GM10266 (cell line): ENCODE measurements at regions not wholly inside any gene's neighbourhood (a gene's known extent, or its start where the extent isn't known, plus 50 kb on each side); places are given as distances from the start of the nearest gene placed in this dataset.

ENCODE experiments used
- DNase-seq: peaks from one replicate; pipeline ENCODE4 v3.0.0; 2012; ENCODE audit errors: extremely low spot score
- TF ChIP-seq, protein P1 (sequence below): IDR thresholded peaks from 2 replicates; pipeline ENCODE4 v1.5.1; 2012; ENCODE audit warnings: mild to moderate bottlenecking, low read depth; ENCODE audit not compliant: control insufficient read depth, insufficient read depth; ENCODE audit errors: missing control alignments

DNA sequence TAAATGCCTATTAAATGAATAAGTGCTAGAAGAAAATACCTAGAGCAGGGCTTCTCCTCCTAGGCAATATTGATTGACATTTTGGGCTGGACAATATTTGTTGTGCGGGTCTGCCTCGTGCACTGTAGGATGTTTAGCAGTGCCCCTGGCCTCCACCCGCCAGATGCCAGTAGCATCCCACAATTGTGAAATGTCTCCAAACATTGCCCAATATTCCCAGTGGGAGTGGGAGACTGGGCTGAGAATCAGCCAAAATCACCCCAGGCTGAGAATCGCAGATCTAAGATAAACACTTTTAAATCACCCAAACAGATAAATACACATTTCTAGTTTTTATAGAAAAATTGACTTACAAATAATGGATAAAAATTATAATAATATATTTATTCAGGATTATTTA is 916.2 kb upstream of the LCORL start:
- TF ChIP-seq, protein P1, sequence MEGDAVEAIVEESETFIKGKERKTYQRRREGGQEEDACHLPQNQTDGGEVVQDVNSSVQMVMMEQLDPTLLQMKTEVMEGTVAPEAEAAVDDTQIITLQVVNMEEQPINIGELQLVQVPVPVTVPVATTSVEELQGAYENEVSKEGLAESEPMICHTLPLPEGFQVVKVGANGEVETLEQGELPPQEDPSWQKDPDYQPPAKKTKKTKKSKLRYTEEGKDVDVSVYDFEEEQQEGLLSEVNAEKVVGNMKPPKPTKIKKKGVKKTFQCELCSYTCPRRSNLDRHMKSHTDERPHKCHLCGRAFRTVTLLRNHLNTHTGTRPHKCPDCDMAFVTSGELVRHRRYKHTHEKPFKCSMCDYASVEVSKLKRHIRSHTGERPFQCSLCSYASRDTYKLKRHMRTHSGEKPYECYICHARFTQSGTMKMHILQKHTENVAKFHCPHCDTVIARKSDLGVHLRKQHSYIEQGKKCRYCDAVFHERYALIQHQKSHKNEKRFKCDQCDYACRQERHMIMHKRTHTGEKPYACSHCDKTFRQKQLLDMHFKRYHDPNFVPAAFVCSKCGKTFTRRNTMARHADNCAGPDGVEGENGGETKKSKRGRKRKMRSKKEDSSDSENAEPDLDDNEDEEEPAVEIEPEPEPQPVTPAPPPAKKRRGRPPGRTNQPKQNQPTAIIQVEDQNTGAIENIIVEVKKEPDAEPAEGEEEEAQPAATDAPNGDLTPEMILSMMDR: no peak
- DNase-seq: no peak

DNA sequence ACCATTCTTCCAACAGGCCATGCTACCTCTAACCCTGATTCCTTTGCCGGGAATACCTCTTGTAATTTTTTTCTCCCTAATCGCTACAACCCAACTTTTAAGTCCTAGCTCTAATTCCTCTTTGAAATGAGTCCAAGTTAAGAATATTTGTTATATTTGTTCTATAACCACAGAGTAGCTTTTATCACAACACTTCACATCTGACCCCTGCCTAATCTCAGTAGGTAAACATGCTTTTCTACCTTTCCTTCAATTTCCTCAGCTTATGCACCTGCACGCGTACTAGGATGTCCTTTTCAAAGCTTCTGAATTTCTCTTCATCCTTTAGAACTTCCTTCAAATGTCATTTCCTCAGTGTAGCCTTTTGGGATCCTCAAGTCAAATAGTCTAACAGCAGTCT is 915.5 kb upstream of the LCORL start:
- TF ChIP-seq, protein P1: no peak
- DNase-seq: no peak

DNA sequence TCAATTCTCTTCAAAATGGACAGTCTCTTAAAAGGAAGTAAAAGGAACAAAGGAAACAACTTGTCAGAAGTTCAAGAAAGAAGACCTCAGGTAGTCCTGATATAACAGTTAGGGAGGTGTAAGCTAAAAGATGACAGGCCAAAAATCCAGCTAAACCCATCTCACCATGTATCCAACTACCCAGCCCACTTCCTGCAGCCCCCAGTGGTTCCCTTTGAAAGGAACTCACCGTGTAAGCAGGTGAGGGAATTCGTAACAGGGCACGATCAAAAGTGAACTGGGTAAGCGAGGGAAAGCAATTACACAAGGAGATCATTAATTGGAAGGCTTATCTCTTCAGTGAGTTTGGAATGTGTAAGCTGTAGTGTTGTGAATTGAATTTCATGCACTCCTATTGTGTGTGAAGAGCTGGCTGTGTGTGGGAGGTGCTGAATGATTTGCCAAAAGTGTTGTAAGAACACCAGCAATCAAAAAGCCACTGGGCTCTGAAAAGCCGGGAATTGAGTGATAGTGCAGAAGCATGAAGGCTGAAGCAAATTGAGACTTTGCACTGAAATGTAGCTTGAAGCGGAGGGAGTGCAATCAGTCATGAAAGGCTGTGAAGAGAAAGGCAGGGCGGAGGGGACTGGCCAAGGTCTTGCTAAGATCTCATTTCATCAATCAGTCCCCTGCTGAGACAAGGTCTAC is 914.2 kb upstream of the LCORL start:
- TF ChIP-seq, protein P1: no peak
- no peak for DNase-seq

DNA sequence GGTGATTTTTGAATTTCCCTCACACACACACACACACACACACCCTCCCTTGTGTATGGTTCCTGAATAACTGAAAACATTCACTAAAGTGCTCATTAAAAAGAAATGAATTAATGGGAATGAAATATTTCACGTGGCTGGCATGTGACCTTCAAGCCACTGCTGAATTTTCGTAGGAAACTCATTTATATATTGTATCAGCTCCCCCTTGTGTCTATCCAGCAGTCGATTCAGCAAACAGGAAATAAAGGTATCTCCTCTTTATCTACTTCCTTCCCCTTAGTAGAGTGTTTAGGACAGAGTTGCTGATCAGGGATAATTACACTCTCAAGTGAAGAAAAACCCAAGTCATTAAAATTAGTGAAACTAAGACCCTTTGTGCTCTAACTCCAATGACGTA is 912.6 kb upstream of the LCORL start:
- no peak for DNase-seq
- TF ChIP-seq, protein P1: no peak

DNA sequence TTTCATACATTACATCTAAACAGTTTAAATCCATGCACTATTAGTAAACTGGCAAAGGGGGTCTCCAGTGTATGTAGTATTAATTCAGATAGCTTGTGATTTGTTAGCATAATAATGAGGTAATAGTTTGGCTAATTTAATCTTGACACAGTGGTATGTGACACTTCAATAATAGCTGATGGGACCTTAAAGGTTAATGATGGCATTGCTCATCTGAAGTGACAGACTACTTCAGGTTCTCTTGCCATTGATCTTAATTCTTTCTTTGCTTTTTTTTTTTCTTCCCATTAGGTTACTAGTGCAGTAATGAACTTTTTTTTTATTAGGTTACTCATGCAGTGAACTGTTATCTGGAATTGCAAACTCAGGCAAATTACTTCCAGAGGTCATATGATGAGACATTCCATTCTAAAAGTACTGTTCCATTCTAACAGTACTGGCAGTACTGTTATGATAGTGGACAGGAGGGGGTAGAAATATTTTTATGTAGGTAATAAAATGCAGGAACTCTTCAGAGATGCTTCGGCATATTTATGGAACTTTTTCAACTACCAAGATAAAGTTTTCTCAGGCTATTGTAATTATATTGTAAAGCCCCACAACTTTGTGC is 911.3 kb upstream of the LCORL start:
- no peak for DNase-seq
- TF ChIP-seq, protein P1: no peak

DNA sequence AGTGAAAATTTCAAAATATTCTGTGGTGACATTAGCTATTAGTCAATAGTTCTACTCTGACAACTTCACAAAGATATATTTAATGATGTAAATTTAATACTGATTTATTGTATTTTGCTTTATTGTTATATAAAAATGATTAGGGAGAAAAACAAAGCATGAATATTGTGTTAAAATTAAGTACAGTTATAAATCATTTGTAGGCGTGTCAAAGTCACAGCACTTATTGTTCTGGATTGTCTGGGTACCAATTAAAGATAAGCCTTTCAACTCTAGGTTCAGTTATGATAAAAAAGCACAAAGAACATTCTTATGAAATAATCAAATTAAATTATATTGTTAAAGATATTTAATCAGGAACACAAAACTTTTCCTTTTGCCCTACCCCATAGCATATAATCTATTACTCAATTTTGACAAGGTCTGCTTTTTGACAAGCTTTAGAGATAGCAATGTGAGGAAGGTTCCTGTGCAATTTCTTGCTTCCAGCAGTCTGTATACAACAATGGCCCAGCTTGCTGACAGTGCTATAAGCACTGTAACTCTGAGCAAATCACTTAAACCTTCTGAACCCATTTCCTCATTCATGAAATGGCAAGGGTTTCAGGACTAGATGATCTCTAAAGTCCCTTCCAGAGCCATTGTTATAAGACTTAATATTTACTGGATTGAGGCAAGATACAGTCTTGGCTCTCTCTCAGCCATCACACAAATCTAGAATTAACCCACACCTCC is 910.3 kb upstream of the LCORL start:
- DNase-seq: no peak
- TF ChIP-seq, protein P1: no peak

DNA sequence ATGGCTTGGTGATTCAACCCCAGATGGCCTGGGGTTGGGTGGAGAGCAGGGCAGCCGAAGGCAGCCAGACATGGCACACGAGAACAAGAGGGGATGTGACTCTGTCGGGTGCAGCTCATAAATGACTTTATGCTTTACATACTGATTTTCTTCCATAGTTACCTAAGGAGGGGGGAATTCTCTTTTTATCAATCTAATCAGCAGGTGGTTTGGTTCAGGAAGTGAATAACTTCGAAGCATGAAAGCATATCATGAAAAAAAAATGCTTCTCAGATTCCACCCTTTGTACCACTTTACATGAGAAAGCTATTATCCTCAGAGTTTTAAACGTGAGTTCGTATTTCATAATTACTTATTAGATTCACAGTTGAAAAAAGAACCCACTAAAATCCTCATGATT is 908.9 kb upstream of the LCORL start:
- TF ChIP-seq, protein P1: no peak
- DNase-seq: no peak
